ENCODE measurements at regions not wholly inside any gene's neighbourhood (a gene's known extent, or its start where the extent isn't known, plus 50 kb on each side); places are given as distances from the start of the nearest gene placed in this dataset.

GRCh38 chr13:59501004-59501403, 662.7 kb downstream of the DIAPH3 start:
- Histone ChIP-seq H3K4me2 (ENCODE audit: low read length) (no peak overlapping the region), H3K27me3 (ENCODE audit: control insufficient read depth, low read length) (no peaks in the 10 kb centered on the region), H3K79me2 (ENCODE audit: control insufficient read depth, low read length) (no peaks in the 10 kb centered on the region), H3K9me2 (replicated peaks; ENCODE audit: control insufficient read depth, low read length) (no peaks in the 10 kb centered on the region), H3K4me3 (ENCODE audit: low read length) (no peak overlapping the region), H3K27ac (ENCODE audit: low read depth, low read length) (no peak overlapping the region), H3F3A (ENCODE audit: control insufficient read depth, insufficient read depth) (no peaks in the 10 kb centered on the region), H4K20me1 (ENCODE audit: control insufficient read depth, insufficient read depth, low read depth, low read length) (no peaks in the 10 kb centered on the region), H3K9me3 (ENCODE audit: control insufficient read depth, insufficient read depth, low read length) (no peaks in the 10 kb centered on the region), H3K36me3 (ENCODE audit: control insufficient read depth, low read length) (no peaks in the 10 kb centered on the region), H3K4me1 (ENCODE audit: control insufficient read depth, low read length) (no peaks in the 10 kb centered on the region)
- TF ChIP-seq EZH2phosphoT487 (IDR thresholded peaks at IDR 0.05; ENCODE audit: borderline replicate concordance, low read length), result no peak
- no peak for TF ChIP-seq CTCF (IDR thresholded peaks at IDR 0.05; ENCODE audit: low read depth, low read length, poor library complexity, severe bottlenecking)

DNA sequence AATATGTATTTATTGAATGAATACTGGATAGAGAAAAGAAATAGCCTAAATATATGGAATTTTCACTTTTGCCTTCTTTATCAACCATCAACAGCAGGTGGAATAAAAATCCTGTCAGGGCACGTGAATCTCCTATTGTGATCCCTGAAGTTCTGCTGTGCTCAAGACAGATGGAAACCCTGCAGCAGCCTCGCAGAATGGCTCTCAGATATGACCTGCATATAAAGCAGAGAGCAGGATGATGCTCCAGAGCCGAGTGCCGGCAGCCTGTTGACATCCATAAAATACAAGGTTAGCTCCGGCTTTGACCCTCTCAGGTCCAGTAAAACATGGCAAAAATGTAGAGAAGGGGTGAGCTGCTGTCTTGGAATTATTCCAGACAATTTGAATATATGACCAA, 659.3 kb downstream of the DIAPH3 start:
- H4K20me1 ChIP-seq (ENCODE audit: control insufficient read depth, insufficient read depth, low read depth, low read length), result no peaks in the 10 kb centered on the region
- H3K9me3 ChIP-seq (ENCODE audit: control insufficient read depth, insufficient read depth, low read length), result no peaks in the 10 kb centered on the region
- no peaks in the 10 kb centered on the region for H3F3A ChIP-seq (ENCODE audit: control insufficient read depth, insufficient read depth)
- H3K27me3 ChIP-seq (ENCODE audit: control insufficient read depth, low read length), result no peaks in the 10 kb centered on the region
- no peak overlapping the region for H3K4me3 ChIP-seq (ENCODE audit: low read length)
- H3K36me3 ChIP-seq (ENCODE audit: control insufficient read depth, low read length), result no peaks in the 10 kb centered on the region
- no peak overlapping the region for H3K27ac ChIP-seq (ENCODE audit: low read depth, low read length)
- no peak for TF ChIP-seq EZH2phosphoT487 (IDR thresholded peaks at IDR 0.05; ENCODE audit: borderline replicate concordance, low read length)
- no peak for TF ChIP-seq CTCF (IDR thresholded peaks at IDR 0.05; ENCODE audit: low read depth, low read length, poor library complexity, severe bottlenecking)
- H3K4me1 ChIP-seq (ENCODE audit: control insufficient read depth, low read length), result no peaks in the 10 kb centered on the region
- no peak overlapping the region for H3K4me2 ChIP-seq (ENCODE audit: low read length)
- no peaks in the 10 kb centered on the region for H3K9me2 ChIP-seq (replicated peaks; ENCODE audit: control insufficient read depth, low read length)
- no peaks in the 10 kb centered on the region for H3K79me2 ChIP-seq (ENCODE audit: control insufficient read depth, low read length)

- Histone ChIP-seq H3K4me1 (ENCODE audit: control insufficient read depth, low read length) (no peaks in the 10 kb centered on the region), H3K4me2 (ENCODE audit: low read length) (no peak overlapping the region), H3K27me3 (ENCODE audit: control insufficient read depth, low read length) (no peaks in the 10 kb centered on the region), H3K4me3 (ENCODE audit: low read length) (no peak overlapping the region), H4K20me1 (ENCODE audit: control insufficient read depth, insufficient read depth, low read depth, low read length) (no peaks in the 10 kb centered on the region), H3K79me2 (ENCODE audit: control insufficient read depth, low read length) (no peaks in the 10 kb centered on the region), H3K36me3 (ENCODE audit: control insufficient read depth, low read length) (no peaks in the 10 kb centered on the region), H3K9me3 (ENCODE audit: control insufficient read depth, insufficient read depth, low read length) (no peaks in the 10 kb centered on the region), H3K9me2 (replicated peaks; ENCODE audit: control insufficient read depth, low read length) (no peaks in the 10 kb centered on the region; the same call in 1 of the 2 replicates), H3F3A (ENCODE audit: control insufficient read depth, insufficient read depth) (no peaks in the 10 kb centered on the region), H3K27ac (ENCODE audit: low read depth, low read length) (no peak overlapping the region)
- TF ChIP-seq CTCF (IDR thresholded peaks at IDR 0.05; ENCODE audit: low read depth, low read length, poor library complexity, severe bottlenecking) (no peak), EZH2phosphoT487 (IDR thresholded peaks at IDR 0.05; ENCODE audit: borderline replicate concordance, low read length) (no peak)
Observed at GRCh38 chr13:59510386-59510785, 653.3 kb downstream of the DIAPH3 start.

- H3F3A ChIP-seq (ENCODE audit: control insufficient read depth, insufficient read depth), result no peaks in the 10 kb centered on the region
- no peak overlapping the region for H3K4me3 ChIP-seq (ENCODE audit: low read length)
- H3K79me2 ChIP-seq (ENCODE audit: control insufficient read depth, low read length), result no peaks in the 10 kb centered on the region
- no peaks in the 10 kb centered on the region for H3K36me3 ChIP-seq (ENCODE audit: control insufficient read depth, low read length)
- no peaks in the 10 kb centered on the region for H3K4me1 ChIP-seq (ENCODE audit: control insufficient read depth, low read length)
- no peak overlapping the region for H3K27ac ChIP-seq (ENCODE audit: low read depth, low read length)
- TF ChIP-seq CTCF (IDR thresholded peaks at IDR 0.05; ENCODE audit: low read depth, low read length, poor library complexity, severe bottlenecking), result no peak
- no peak for TF ChIP-seq EZH2phosphoT487 (IDR thresholded peaks at IDR 0.05; ENCODE audit: borderline replicate concordance, low read length)
- H3K9me3 ChIP-seq (ENCODE audit: control insufficient read depth, insufficient read depth, low read length), result no peaks in the 10 kb centered on the region
- no peaks in the 10 kb centered on the region; the same call in 1 of the 2 replicates for H3K9me2 ChIP-seq (replicated peaks; ENCODE audit: control insufficient read depth, low read length)
- H3K27me3 ChIP-seq (ENCODE audit: control insufficient read depth, low read length), result no peaks in the 10 kb centered on the region
- H4K20me1 ChIP-seq (ENCODE audit: control insufficient read depth, insufficient read depth, low read depth, low read length), result no peaks in the 10 kb centered on the region
- H3K4me2 ChIP-seq (ENCODE audit: low read length), result no peak overlapping the region
Observed at GRCh38 chr13:59513686-59514085, 650.0 kb downstream of the DIAPH3 start.

Data from DOHH2 (cell line).